H9 (cell line): ENCODE measurements at regions not wholly inside any gene's neighbourhood (a gene's known extent, or its start where the extent isn't known, plus 50 kb on each side); places are given as distances from the start of the nearest gene placed in this dataset.

Source experiments
- DNase-seq: peaks from one replicate; pipeline ENCODE4 v3.0.0-alpha.2; 2017
- H2AFZ ChIP-seq: one replicate; pipeline ENCODE4 v1.6.1; 2013; ENCODE audit warnings: mild to moderate bottlenecking, low read length, control low read depth, moderate library complexity
- H2AK5ac ChIP-seq: 2 replicates; pipeline ENCODE4 v1.6.1; 2013; ENCODE audit warnings: low read length, control low read depth, mixed read lengths; ENCODE audit not compliant: insufficient read length
- H2BK120ac ChIP-seq: one replicate; pipeline ENCODE4 v1.6.1; 2013; ENCODE audit warnings: low read depth, mild to moderate bottlenecking, low read length, control low read depth, inconsistent platforms; ENCODE audit not compliant: poor library complexity, severe bottlenecking
- H2BK12ac ChIP-seq: 2 replicates; pipeline ENCODE4 v1.6.1; 2013; ENCODE audit warnings: low read length, control low read depth, mixed read lengths, low read depth; ENCODE audit not compliant: insufficient read length
- H2BK15ac ChIP-seq: 2 replicates; pipeline ENCODE4 v1.6.1; 2013; ENCODE audit warnings: low read depth, low read length, control low read depth
- H2BK20ac ChIP-seq: one replicate; pipeline ENCODE4 v1.6.1; 2013; ENCODE audit warnings: low read depth, mild to moderate bottlenecking, low read length, control low read depth, inconsistent platforms; ENCODE audit not compliant: poor library complexity, severe bottlenecking
- H2BK5ac ChIP-seq: 2 replicates; pipeline ENCODE4 v1.6.1; 2013; ENCODE audit warnings: low read length, control low read depth, mixed read lengths; ENCODE audit not compliant: insufficient read length
- H3K14ac ChIP-seq: 2 replicates; pipeline ENCODE4 v1.6.1; 2013; ENCODE audit warnings: low read length, control low read depth; ENCODE audit not compliant: insufficient read depth
- H3K18ac ChIP-seq: 2 replicates; pipeline ENCODE4 v1.6.1; 2013; ENCODE audit warnings: low read depth, mild to moderate bottlenecking, mixed read lengths, low read length, control low read depth; ENCODE audit not compliant: insufficient read length
- H3K23ac ChIP-seq: 2 replicates; pipeline ENCODE4 v1.6.1; 2013; ENCODE audit warnings: low read length, control low read depth, mixed read lengths, low read depth; ENCODE audit not compliant: insufficient read length
- H3K23me2 ChIP-seq: 2 replicates; pipeline ENCODE4 v1.6.1; 2013; ENCODE audit warnings: low read depth, mild to moderate bottlenecking, mixed read lengths, low read length, control low read depth; ENCODE audit not compliant: insufficient read length, poor library complexity, severe bottlenecking
- H3K27ac ChIP-seq: 2 replicates; pipeline ENCODE4 v1.5.1; 2013; ENCODE audit warnings: low read length, control low read depth, mixed read lengths, low read depth; ENCODE audit not compliant: insufficient read length
- H3K27me3 ChIP-seq: 2 replicates; pipeline ENCODE4 v1.6.1; 2013; ENCODE audit warnings: low read length, control low read depth, inconsistent platforms; ENCODE audit not compliant: insufficient read depth
- H3K4ac ChIP-seq: 2 replicates; pipeline ENCODE4 v1.6.1; 2013; ENCODE audit warnings: low read depth, mild to moderate bottlenecking, control low read depth, inconsistent platforms, low read length, moderate library complexity
- H3K4me1 ChIP-seq: 2 replicates; pipeline ENCODE4 v1.6.1; 2013; ENCODE audit warnings: low read length, control low read depth, inconsistent platforms; ENCODE audit not compliant: insufficient read depth
- H3K4me2 ChIP-seq: 2 replicates; pipeline ENCODE4 v1.6.1; 2013; ENCODE audit warnings: low read length, control low read depth, mixed read lengths; ENCODE audit not compliant: insufficient read length, insufficient read depth
- H3K56ac ChIP-seq: 2 replicates; pipeline ENCODE4 v1.6.1; 2013; ENCODE audit warnings: low read depth, mild to moderate bottlenecking, mixed read lengths, low read length, control low read depth; ENCODE audit not compliant: insufficient read length
- H3K79me1 ChIP-seq: 2 replicates; pipeline ENCODE4 v1.6.1; 2013; ENCODE audit warnings: low read depth, mild to moderate bottlenecking, moderate library complexity, low read length, control low read depth, inconsistent platforms; ENCODE audit not compliant: insufficient read depth, poor library complexity, severe bottlenecking
- H3K79me2 ChIP-seq: 2 replicates; pipeline ENCODE4 v1.6.1; 2013; ENCODE audit warnings: low read length, control low read depth, inconsistent platforms; ENCODE audit not compliant: insufficient read depth
- H3K9ac ChIP-seq: 2 replicates; pipeline ENCODE4 v1.6.1; 2013; ENCODE audit warnings: low read length, control low read depth, mixed read lengths; ENCODE audit not compliant: insufficient read length; ENCODE audit errors: extremely low read depth
- H3K9me3 ChIP-seq: one replicate; pipeline ENCODE4 v1.6.1; 2013; ENCODE audit warnings: low read depth, low read length, inconsistent platforms; ENCODE audit not compliant: control insufficient read depth
- H3T11ph ChIP-seq: one replicate; pipeline ENCODE4 v1.6.1; 2013; ENCODE audit warnings: mild to moderate bottlenecking, low read length, control low read depth, inconsistent platforms
- H4K20me1 ChIP-seq: one replicate; pipeline ENCODE4 v1.6.1; 2013; ENCODE audit not compliant: control insufficient read depth, insufficient read length, insufficient read depth
- H4K5ac ChIP-seq: 2 replicates; pipeline ENCODE4 v1.6.1; 2013; ENCODE audit warnings: low read depth, mild to moderate bottlenecking, mixed read lengths, low read length, control low read depth; ENCODE audit not compliant: insufficient read length
- H4K8ac ChIP-seq: replicated peaks from 2 replicates; pipeline ENCODE4 v1.6.1; 2013; ENCODE audit warnings: low read length, control low read depth, mixed read lengths, low read depth; ENCODE audit not compliant: insufficient read length
- H4K91ac ChIP-seq: 2 replicates; pipeline ENCODE4 v1.6.1; 2013; ENCODE audit warnings: low read depth, mild to moderate bottlenecking, moderate library complexity, mixed read lengths, low read length, control low read depth; ENCODE audit not compliant: insufficient read length
- H3K27ac Mint-ChIP-seq, 3 experiments: 2 replicates in 2 of 3; 3 replicates in 1 of 3; pipeline ENCODE4 v1.8.0; 2020 to 2021; ENCODE audit warnings: mixed read lengths in 3 of 3, mild to moderate bottlenecking in 1 of 3, moderate library complexity in 1 of 3
- H3K27me3 Mint-ChIP-seq: 2 replicates; pipeline ENCODE4 v1.8.0; 2021; ENCODE audit warnings: low read depth, mild to moderate bottlenecking, moderate library complexity, mixed read lengths
- H3K36me3 Mint-ChIP-seq, 3 experiments: 2 replicates in 2 of 3; 3 replicates in 1 of 3; pipeline ENCODE4 v1.8.0; 2020 to 2021; ENCODE audit warnings: low read depth in 3 of 3, mixed read lengths in 3 of 3; ENCODE audit not compliant: insufficient read depth in 1 of 3
- H3K4me1 Mint-ChIP-seq, 2 experiments: 2 replicates each; pipeline ENCODE4 v1.8.0; 2020; ENCODE audit warnings: mixed read lengths in 2 of 2
- H3K4me3 Mint-ChIP-seq, 2 experiments: 2 replicates in 1 of 2; 3 replicates in 1 of 2; pipeline ENCODE4 v1.8.0; 2020 to 2021; ENCODE audit warnings: mild to moderate bottlenecking in 2 of 2, mixed read lengths in 2 of 2, moderate library complexity in 1 of 2
- H3K9me3 Mint-ChIP-seq, 2 experiments: 2 replicates in 1 of 2; 3 replicates in 1 of 2; pipeline ENCODE4 v1.8.0; 2020; ENCODE audit warnings: mild to moderate bottlenecking in 2 of 2, mixed read lengths in 2 of 2, moderate library complexity in 1 of 2
- CTCF ChIP-seq: fragments of 200-600 bp; sonication (generic); conservative IDR thresholded peaks from 3 replicates; pipeline ENCODE4 v1.8.0; 2021; ENCODE audit warnings: antibody characterized with exemption, mild to moderate bottlenecking
- WGBS: extraction: QIAGEN DNeasy Blood & Tissue Kit; methylation state at CpG from one replicate; pipeline ENCODE4 v1.1.7; 2013; ENCODE audit warnings: missing lambda C conversion rate, low lambda C conversion rate, mixed read lengths; ENCODE audit not compliant: insufficient read length; ENCODE audit errors: extremely low coverage; 5-methylcytosine and 5-hydroxymethylcytosine counted together

- H3K9ac ChIP-seq = no peak overlapping the region
- H3K4me1 ChIP-seq = no peaks in the 10 kb centered on the region
- H3K79me2 ChIP-seq = no peaks in the 10 kb centered on the region
- TF ChIP-seq CTCF = no peak
- no peak overlapping the region for H2BK5ac ChIP-seq
- no peaks in the 10 kb centered on the region for H3K23me2 ChIP-seq
- WGBS = no CpG with 5 or more reads among the region's 3 CpGs
- no peak overlapping the region for H2BK15ac ChIP-seq
- Mint-ChIP-seq H3K27me3 (no peaks in the 10 kb centered on the region), H3K36me3 (peaks cover 2 to 3% (median 2%) of the 10 kb centered on the region in 3 experiments; a peak in 4 of 7 replicates), H3K9me3 (peaks cover 3 to 4% of the 10 kb centered on the region in 2 experiments; a peak in 3 of 5 replicates), H3K27ac (no peak overlapping the region), H3K4me1 (peaks cover 4% of the 10 kb centered on the region in 2 experiments; a peak in 3 of 4 replicates), H3K4me3 (no peak overlapping the region)
- H3K14ac ChIP-seq = no peak overlapping the region
- H4K8ac ChIP-seq = no peak overlapping the region
- no peak overlapping the region for H2BK120ac ChIP-seq
- no peaks in the 10 kb centered on the region for H3K9me3 ChIP-seq
- H3K4ac ChIP-seq = no peak overlapping the region
- H3T11ph ChIP-seq = no peak overlapping the region
- H3K4me2 ChIP-seq = no peak overlapping the region
- H3K27ac ChIP-seq = no peak overlapping the region
- H4K91ac ChIP-seq = no peak overlapping the region
- H2BK12ac ChIP-seq = no peak overlapping the region
- H3K27me3 ChIP-seq = no peaks in the 10 kb centered on the region
- no peak overlapping the region for H3K18ac ChIP-seq
- H2AK5ac ChIP-seq = no peak overlapping the region
- no peak overlapping the region for H4K5ac ChIP-seq
- H3K79me1 ChIP-seq = no peaks in the 10 kb centered on the region
- no peaks in the 10 kb centered on the region for H4K20me1 ChIP-seq
- H2BK20ac ChIP-seq = no peak overlapping the region
- no peak overlapping the region for H3K56ac ChIP-seq
- DNase-seq = no peak
- no peak overlapping the region for H3K23ac ChIP-seq
- no peak overlapping the region for H2AFZ ChIP-seq
Measured at GRCh38 chr1:187787736-187788135, 959.0 kb downstream of the PLA2G4A start.
